ENCODE measurements at regions not wholly inside any gene's neighbourhood (a gene's known extent, or its start where the extent isn't known, plus 50 kb on each side); places are given as distances from the start of the nearest gene placed in this dataset.

- no peak for TF ChIP-seq CTCF (IDR thresholded peaks at IDR 0.05)
Observed at GRCh38 chr3:117596503-117596902, 886.9 kb downstream of the TUSC7 start.

- no peak for TF ChIP-seq CTCF (IDR thresholded peaks at IDR 0.05)
Observed at GRCh38 chr3:117597865-117598264, 888.3 kb downstream of the TUSC7 start.

- no peak for TF ChIP-seq CTCF (IDR thresholded peaks at IDR 0.05)
Observed at GRCh38 chr3:117600112-117600511, 890.5 kb downstream of the TUSC7 start.

GRCh38 chr3:117600666-117601065, 891.1 kb downstream of the TUSC7 start:
- no peak for TF ChIP-seq CTCF (IDR thresholded peaks at IDR 0.05)

- TF ChIP-seq CTCF (IDR thresholded peaks at IDR 0.05), result no peak
Observed at GRCh38 chr3:117602058-117602644, 892.6 kb downstream of the TUSC7 start.

- TF ChIP-seq CTCF (IDR thresholded peaks at IDR 0.05), result no peak
Observed at GRCh38 chr3:117603097-117603496, 893.5 kb downstream of the TUSC7 start.

- TF ChIP-seq CTCF (IDR thresholded peaks at IDR 0.05), result no peak
Observed at GRCh38 chr3:117606866-117607265, 897.3 kb downstream of the TUSC7 start.

GRCh38 chr3:117609330-117609729, 899.8 kb downstream of the TUSC7 start:
- TF ChIP-seq CTCF (IDR thresholded peaks at IDR 0.05), result no peak

Measured in LNCAP (cell line).